ENCODE measurements at regions not wholly inside any gene's neighbourhood (a gene's known extent, or its start where the extent isn't known, plus 50 kb on each side); places are given as distances from the start of the nearest gene placed in this dataset.
A peak's percentile ranks its signal among the peaks of the same experiment; 100 is the strongest.

DNA sequence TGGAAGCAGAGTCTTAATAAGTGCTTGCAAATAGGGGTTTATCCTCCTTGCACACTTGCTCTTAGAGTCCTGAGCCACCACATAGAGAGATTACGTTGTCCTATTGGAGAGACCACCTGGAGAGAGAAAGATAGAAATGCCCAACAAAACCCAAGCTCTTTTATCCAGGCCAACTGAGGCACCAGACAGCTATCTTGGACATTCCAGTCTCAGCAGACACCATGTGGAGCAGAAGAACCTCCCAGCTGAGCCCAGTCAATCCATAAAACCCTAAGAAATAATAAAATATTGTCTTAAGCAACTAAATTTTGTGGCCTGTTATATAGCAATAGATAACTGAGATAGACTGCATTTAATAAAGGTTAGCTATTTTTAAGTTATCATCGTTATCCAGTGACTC lies 105.7 kb upstream of the PFN2 start:
- Histone ChIP-seq H3K36me3 (ENCODE audit: control insufficient read depth, insufficient read depth, low read length) (no peaks in the 10 kb centered on the region), H3K27ac (ENCODE audit: low read depth, low read length, severe bottlenecking) (no peak overlapping the region), H3K4me3 (ENCODE audit: extremely low read depth, insufficient read depth, low read length, poor library complexity, severe bottlenecking) (no peak overlapping the region), H3K4me1 (ENCODE audit: control insufficient read depth, insufficient read depth, low read length, poor library complexity, severe bottlenecking) (peaks cover 46% of the 10 kb centered on the region), H3K9me3 (ENCODE audit: control insufficient read depth, low read length) (peaks cover 24% of the 10 kb centered on the region)
- 80% methylated on average over 1 of the region's 2 CpGs; no CpG with 5 or more reads in 1 of the 2 experiments for WGBS, 2 experiments (ENCODE audit: insufficient coverage in 2 of 2)

DNA sequence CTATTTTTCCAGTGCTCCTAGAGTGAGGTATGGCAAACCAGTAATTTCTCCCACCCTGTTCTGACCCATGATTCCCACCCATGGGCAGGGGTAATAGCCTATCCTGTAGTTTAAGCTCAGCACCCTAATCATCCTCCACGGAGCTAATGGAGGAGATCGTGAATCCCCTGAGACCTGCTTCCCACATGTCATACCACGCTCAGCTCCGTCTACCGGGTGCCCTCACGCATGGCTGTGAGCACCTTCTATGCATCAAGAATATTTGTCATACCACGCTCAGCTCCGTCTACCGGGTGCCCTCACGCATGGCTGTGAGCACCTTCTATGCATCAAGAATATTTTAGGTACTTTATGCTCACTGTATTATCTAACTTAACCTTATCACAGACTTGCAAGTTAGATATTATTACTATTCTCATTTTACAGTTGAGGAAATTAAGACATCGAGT lies 104.7 kb upstream of the PFN2 start:
- no peak overlapping the region for H3K27ac ChIP-seq (ENCODE audit: low read depth, low read length, severe bottlenecking)
- peaks cover 36% of the 10 kb centered on the region for H3K4me1 ChIP-seq (ENCODE audit: control insufficient read depth, insufficient read depth, low read length, poor library complexity, severe bottlenecking)
- H3K9me3 ChIP-seq (ENCODE audit: control insufficient read depth, low read length), result peaks cover 24% of the 10 kb centered on the region
- no peak overlapping the region for H3K4me3 ChIP-seq (ENCODE audit: extremely low read depth, insufficient read depth, low read length, poor library complexity, severe bottlenecking)
- no peaks in the 10 kb centered on the region for H3K36me3 ChIP-seq (ENCODE audit: control insufficient read depth, insufficient read depth, low read length)
- WGBS, 2 experiments (ENCODE audit: insufficient coverage in 2 of 2), result 91 to 95% methylated on average over 6 to 9 of the region's 11 CpGs

DNA sequence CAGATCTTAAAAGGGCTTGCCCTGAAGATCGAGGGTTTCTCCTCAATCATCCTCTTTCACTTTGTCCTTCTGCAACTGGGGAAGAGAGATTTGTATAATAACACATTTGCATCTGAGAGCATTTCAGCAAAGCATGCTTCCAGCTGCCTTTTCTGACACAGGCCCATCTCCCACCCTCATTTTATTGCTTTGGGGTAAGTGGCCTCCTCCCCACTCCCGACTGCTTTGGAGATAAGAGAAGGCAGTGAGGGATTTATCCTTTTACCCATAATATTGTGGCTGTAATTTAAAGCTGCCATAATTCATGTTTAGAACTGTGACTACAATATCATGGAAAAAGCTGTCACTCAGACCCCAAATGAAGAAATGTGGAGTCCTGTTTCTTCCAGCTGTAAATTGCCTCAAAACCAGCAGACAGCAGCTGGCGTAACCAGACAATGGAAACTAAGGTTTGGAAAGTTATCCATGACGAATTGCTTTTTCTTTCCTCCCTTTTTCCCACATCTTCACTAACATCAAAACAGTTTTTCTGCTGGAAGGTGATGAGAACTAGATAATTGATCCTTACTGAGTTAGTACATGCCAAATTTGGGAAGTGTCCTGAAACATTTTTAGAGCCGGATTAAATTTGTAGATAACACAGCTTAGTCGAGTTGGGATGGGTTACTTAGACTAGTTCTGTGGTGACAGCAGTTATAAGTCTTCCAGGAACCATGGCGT lies 104.2 kb upstream of the PFN2 start:
- Histone ChIP-seq H3K9me3 (ENCODE audit: control insufficient read depth, low read length) (peaks cover 24% of the 10 kb centered on the region), H3K4me1 (ENCODE audit: control insufficient read depth, insufficient read depth, low read length, poor library complexity, severe bottlenecking) (peaks cover 31% of the 10 kb centered on the region), H3K4me3 (ENCODE audit: extremely low read depth, insufficient read depth, low read length, poor library complexity, severe bottlenecking) (no peak overlapping the region), H3K36me3 (ENCODE audit: control insufficient read depth, insufficient read depth, low read length) (no peaks in the 10 kb centered on the region), H3K27ac (ENCODE audit: low read depth, low read length, severe bottlenecking) (no peak overlapping the region)
- WGBS, 2 experiments (ENCODE audit: insufficient coverage in 2 of 2), result 90 to 96% methylated on average over 3 to 4 of the region's 7 CpGs

DNA sequence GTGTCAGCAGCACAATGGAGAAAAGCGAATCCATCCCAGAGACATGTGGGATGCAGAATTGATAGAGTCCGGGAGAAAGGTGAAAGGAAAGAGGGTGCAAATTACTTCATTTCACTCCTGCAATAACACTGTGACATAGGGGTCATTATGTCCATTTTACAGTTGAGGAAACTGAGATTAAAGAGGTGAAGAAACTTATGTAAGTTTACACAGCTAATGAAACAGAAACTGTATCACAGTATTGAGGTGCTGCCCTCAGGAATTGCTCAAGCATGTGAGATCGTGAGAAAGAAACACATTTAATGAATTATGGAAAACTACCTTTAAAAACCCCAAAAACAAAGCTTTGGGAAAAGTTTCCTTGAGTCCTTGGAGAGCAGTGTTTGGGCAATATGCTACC lies 103.6 kb upstream of the PFN2 start:
- Histone ChIP-seq H3K9me3 (ENCODE audit: control insufficient read depth, low read length) (peaks cover 24% of the 10 kb centered on the region), H3K36me3 (ENCODE audit: control insufficient read depth, insufficient read depth, low read length) (no peaks in the 10 kb centered on the region), H3K4me1 (ENCODE audit: control insufficient read depth, insufficient read depth, low read length, poor library complexity, severe bottlenecking) (peaks cover 25% of the 10 kb centered on the region), H3K4me3 (ENCODE audit: extremely low read depth, insufficient read depth, low read length, poor library complexity, severe bottlenecking) (no peak overlapping the region), H3K27ac (ENCODE audit: low read depth, low read length, severe bottlenecking) (no peak overlapping the region)
- WGBS, 2 experiments (ENCODE audit: insufficient coverage in 2 of 2), result no CpG with 5 or more reads among the region's 3 CpGs

DNA sequence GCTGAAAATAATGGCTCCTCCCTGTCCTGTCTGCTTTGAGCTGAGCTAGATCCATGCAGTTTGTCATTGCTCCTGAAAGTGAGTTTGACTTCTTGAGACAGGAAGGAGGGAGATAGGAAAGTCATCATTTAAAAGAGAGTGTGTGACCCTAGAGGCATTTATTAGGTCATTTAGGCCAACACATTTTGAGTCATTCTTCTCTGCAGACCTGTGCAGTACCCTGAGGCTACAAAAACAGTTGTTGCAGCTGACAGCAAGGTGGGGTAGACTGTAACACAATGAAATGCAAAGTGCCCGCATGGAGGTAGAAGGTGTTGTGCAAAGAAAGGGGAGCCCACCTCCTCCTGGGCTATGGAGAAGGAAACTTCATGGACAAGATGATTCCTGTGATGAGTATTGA lies 102.8 kb upstream of the PFN2 start:
- Histone ChIP-seq H3K9me3 (ENCODE audit: control insufficient read depth, low read length) (peaks cover 24% of the 10 kb centered on the region), H3K27ac (ENCODE audit: low read depth, low read length, severe bottlenecking) (peak overlapping the region; percentile 67), H3K4me1 (ENCODE audit: control insufficient read depth, insufficient read depth, low read length, poor library complexity, severe bottlenecking) (peaks cover 19% of the 10 kb centered on the region), H3K4me3 (ENCODE audit: extremely low read depth, insufficient read depth, low read length, poor library complexity, severe bottlenecking) (no peak overlapping the region), H3K36me3 (ENCODE audit: control insufficient read depth, insufficient read depth, low read length) (no peaks in the 10 kb centered on the region)
- 100% methylated on average over 1 of the region's 1 CpG for WGBS, 2 experiments (ENCODE audit: insufficient coverage in 2 of 2)

DNA sequence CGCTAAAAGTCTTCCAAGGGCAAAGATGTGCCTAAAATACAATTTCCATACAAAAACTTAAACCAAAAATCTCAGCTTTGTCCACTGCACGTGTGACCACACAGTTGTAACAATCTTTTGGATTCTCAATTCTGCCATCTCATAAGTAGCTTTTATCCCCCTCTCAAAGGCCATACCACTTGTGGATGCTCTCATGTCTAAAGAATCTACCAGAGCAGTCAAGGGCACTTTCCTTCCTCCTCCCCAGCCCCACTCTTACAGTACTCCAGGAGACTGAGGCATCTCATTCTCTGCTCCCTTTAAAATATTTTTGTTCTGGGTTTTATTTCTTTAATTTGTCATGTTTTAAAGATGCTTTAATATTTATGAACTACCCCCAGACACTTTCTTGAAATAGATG lies 102.3 kb upstream of the PFN2 start:
- WGBS, 2 experiments (ENCODE audit: insufficient coverage in 2 of 2), result 67 to 75% methylated on average over 1 of the region's 2 CpGs
- Histone ChIP-seq H3K27ac (ENCODE audit: low read depth, low read length, severe bottlenecking) (peak overlapping the region; percentile 67), H3K9me3 (ENCODE audit: control insufficient read depth, low read length) (peaks cover 24% of the 10 kb centered on the region), H3K4me1 (ENCODE audit: control insufficient read depth, insufficient read depth, low read length, poor library complexity, severe bottlenecking) (peaks cover 19% of the 10 kb centered on the region), H3K4me3 (ENCODE audit: extremely low read depth, insufficient read depth, low read length, poor library complexity, severe bottlenecking) (no peak overlapping the region), H3K36me3 (ENCODE audit: control insufficient read depth, insufficient read depth, low read length) (no peaks in the 10 kb centered on the region)

DNA sequence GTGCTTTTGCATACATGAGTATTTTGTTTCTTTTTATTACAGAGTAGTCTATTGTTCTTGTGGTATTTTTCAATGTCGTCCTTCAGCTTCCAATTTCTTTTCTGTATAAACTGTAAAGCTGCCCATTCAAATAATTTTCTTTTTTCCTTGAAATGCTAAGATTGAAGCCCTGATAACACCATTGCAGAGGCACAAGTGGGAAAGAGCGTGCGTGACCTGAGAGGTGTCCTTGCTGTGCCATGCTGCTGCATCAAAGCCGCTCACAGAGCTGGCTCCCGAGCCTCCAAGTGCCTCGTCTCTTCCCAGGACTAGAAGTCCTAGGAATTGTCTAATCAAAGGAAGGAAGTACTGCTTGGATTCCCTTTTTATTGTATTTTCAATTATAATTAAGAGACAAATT lies 101.9 kb upstream of the PFN2 start:
- peaks cover 24% of the 10 kb centered on the region for H3K9me3 ChIP-seq (ENCODE audit: control insufficient read depth, low read length)
- WGBS, 2 experiments (ENCODE audit: insufficient coverage in 2 of 2), result 83 to 96% methylated on average over 3 to 4 of the region's 6 CpGs
- H3K4me1 ChIP-seq (ENCODE audit: control insufficient read depth, insufficient read depth, low read length, poor library complexity, severe bottlenecking), result peaks cover 19% of the 10 kb centered on the region
- no peaks in the 10 kb centered on the region for H3K36me3 ChIP-seq (ENCODE audit: control insufficient read depth, insufficient read depth, low read length)
- H3K27ac ChIP-seq (ENCODE audit: low read depth, low read length, severe bottlenecking), result peak overlapping the region; percentile 67
- no peak overlapping the region for H3K4me3 ChIP-seq (ENCODE audit: extremely low read depth, insufficient read depth, low read length, poor library complexity, severe bottlenecking)

DNA sequence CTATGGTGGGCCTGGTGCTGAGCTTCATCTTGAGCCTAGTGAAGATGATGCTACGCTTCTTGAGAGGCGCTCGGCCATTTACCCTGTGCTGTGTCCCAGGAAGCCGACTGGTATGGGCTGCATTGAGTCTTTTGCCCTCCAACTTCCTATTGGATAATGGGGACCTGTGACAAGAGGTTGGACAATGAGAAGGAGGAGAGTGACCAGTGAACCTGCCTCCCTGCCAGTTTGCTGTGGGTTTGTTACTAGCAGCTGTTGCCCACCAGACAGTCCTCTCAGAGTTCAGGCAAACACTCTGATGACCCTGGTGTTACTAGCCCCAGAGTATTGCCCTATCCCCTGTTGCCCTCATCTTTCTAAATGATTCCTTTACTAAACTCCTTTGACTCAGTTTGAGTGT lies 99.6 kb upstream of the PFN2 start:
- H3K9me3 ChIP-seq (ENCODE audit: control insufficient read depth, low read length), result peaks cover 4% of the 10 kb centered on the region
- no peaks in the 10 kb centered on the region for H3K36me3 ChIP-seq (ENCODE audit: control insufficient read depth, insufficient read depth, low read length)
- no peak overlapping the region for H3K4me3 ChIP-seq (ENCODE audit: extremely low read depth, insufficient read depth, low read length, poor library complexity, severe bottlenecking)
- 95 to 100% methylated on average over 1 to 4 of the region's 4 CpGs for WGBS, 2 experiments (ENCODE audit: insufficient coverage in 2 of 2)
- H3K4me1 ChIP-seq (ENCODE audit: control insufficient read depth, insufficient read depth, low read length, poor library complexity, severe bottlenecking), result peaks cover 19% of the 10 kb centered on the region
- no peak overlapping the region for H3K27ac ChIP-seq (ENCODE audit: low read depth, low read length, severe bottlenecking)

DNA sequence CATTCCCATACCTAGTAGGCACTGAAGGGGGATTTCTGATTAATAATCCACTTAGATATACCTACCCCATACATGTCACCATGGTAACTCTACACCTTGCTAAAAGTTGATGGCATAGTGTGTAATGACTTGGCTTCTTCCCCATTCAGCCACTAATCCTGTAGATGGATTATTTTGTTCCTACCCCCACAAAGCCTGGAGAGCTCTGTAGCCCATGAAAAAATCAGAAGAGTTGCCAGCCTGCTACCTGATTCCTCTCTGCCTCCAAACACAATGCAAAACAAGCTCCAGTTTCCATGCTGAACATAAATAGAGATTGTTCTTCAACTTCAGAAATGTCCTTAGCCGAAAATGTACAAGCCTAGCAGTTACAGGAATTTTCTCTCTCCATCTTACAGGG lies 98.9 kb upstream of the PFN2 start:
- Histone ChIP-seq H3K4me3 (ENCODE audit: extremely low read depth, insufficient read depth, low read length, poor library complexity, severe bottlenecking) (no peak overlapping the region), H3K36me3 (ENCODE audit: control insufficient read depth, insufficient read depth, low read length) (no peaks in the 10 kb centered on the region), H3K4me1 (ENCODE audit: control insufficient read depth, insufficient read depth, low read length, poor library complexity, severe bottlenecking) (peaks cover 19% of the 10 kb centered on the region), H3K9me3 (ENCODE audit: control insufficient read depth, low read length) (no peaks in the 10 kb centered on the region), H3K27ac (ENCODE audit: low read depth, low read length, severe bottlenecking) (no peak overlapping the region)
- WGBS, 2 experiments (ENCODE audit: insufficient coverage in 2 of 2), result 80% methylated on average over 1 of the region's 1 CpG; no CpG with 5 or more reads in 1 of the 2 experiments

DNA sequence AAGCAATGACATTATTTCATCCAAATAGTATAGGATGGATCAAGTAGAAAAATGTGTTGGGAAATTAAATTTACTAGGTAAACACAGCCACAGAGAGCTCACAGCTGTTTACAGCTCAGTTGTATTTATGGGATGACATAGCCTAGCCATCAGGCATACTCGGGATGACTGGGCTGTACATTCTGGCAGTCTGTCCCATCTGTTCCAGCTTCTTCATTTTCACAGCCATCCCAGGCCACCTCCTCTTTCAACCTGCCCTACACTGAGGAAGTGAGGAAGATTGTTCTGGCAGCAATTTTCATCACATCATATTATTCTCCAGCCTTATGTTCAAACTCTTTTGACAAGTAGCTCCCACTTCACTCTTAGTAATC lies 98.4 kb upstream of the PFN2 start:
- H3K36me3 ChIP-seq (ENCODE audit: control insufficient read depth, insufficient read depth, low read length), result no peaks in the 10 kb centered on the region
- H3K27ac ChIP-seq (ENCODE audit: low read depth, low read length, severe bottlenecking), result no peak overlapping the region
- H3K4me1 ChIP-seq (ENCODE audit: control insufficient read depth, insufficient read depth, low read length, poor library complexity, severe bottlenecking), result peaks cover 15% of the 10 kb centered on the region
- no peak overlapping the region for H3K4me3 ChIP-seq (ENCODE audit: extremely low read depth, insufficient read depth, low read length, poor library complexity, severe bottlenecking)
- WGBS, 2 experiments (ENCODE audit: insufficient coverage in 2 of 2), result 100% methylated on average over 1 of the region's 1 CpG; no CpG with 5 or more reads in 1 of the 2 experiments
- H3K9me3 ChIP-seq (ENCODE audit: control insufficient read depth, low read length), result no peaks in the 10 kb centered on the region

DNA sequence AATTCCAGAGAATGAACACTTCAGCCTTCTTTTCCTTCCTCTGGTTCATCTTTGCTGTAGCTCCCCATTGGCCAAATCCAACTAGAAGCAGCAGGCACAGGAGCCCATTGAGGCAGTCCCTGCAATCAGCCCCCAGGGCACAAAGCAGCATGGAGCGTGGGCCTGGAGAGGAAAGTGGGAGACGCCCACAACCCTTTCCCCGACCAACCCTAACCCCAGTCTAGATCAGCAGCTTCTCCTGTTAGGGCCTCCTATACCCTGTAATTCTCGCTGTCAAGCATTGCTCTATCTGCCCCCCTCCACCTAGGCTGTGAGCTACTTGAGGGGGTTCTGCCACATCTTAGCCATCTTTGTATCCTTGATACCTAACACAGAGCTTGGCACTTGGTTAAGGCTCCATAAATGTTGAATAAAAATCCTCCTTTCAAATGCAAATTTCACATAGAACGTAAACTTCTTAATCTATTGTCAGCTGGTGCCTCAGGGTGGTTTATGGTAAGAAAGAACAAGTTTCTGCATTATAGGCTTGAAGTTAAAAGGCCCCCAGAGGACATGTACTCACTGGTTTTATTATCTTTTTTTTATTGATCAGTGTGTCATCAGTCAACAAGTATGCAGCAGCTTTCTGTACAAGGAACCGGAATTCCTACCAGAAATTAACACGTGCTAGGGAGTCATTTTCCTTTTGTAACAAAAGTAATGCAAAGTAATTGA lies 97.9 kb upstream of the PFN2 start:
- Histone ChIP-seq H3K4me3 (ENCODE audit: extremely low read depth, insufficient read depth, low read length, poor library complexity, severe bottlenecking) (no peak overlapping the region), H3K27ac (ENCODE audit: low read depth, low read length, severe bottlenecking) (no peak overlapping the region), H3K9me3 (ENCODE audit: control insufficient read depth, low read length) (no peaks in the 10 kb centered on the region), H3K36me3 (ENCODE audit: control insufficient read depth, insufficient read depth, low read length) (no peaks in the 10 kb centered on the region), H3K4me1 (ENCODE audit: control insufficient read depth, insufficient read depth, low read length, poor library complexity, severe bottlenecking) (peaks cover 13% of the 10 kb centered on the region)
- WGBS, 2 experiments (ENCODE audit: insufficient coverage in 2 of 2), result 91% methylated on average over 4 of the region's 7 CpGs; no CpG with 5 or more reads in 1 of the 2 experiments
